H9 (cell line): ENCODE measurements at regions not wholly inside any gene's neighbourhood (a gene's known extent, or its start where the extent isn't known, plus 50 kb on each side); places are given as distances from the start of the nearest gene placed in this dataset.

Source experiments
- DNase-seq: peaks from one replicate; pipeline ENCODE4 v3.0.0-alpha.2; 2017
- H2AFZ ChIP-seq: one replicate; pipeline ENCODE4 v1.6.1; 2013; ENCODE audit warnings: mild to moderate bottlenecking, low read length, control low read depth, moderate library complexity
- H2AK5ac ChIP-seq: 2 replicates; pipeline ENCODE4 v1.6.1; 2013; ENCODE audit warnings: low read length, control low read depth, mixed read lengths; ENCODE audit not compliant: insufficient read length
- H2BK120ac ChIP-seq: one replicate; pipeline ENCODE4 v1.6.1; 2013; ENCODE audit warnings: low read depth, mild to moderate bottlenecking, low read length, control low read depth, inconsistent platforms; ENCODE audit not compliant: poor library complexity, severe bottlenecking
- H2BK12ac ChIP-seq: 2 replicates; pipeline ENCODE4 v1.6.1; 2013; ENCODE audit warnings: low read length, control low read depth, mixed read lengths, low read depth; ENCODE audit not compliant: insufficient read length
- H2BK15ac ChIP-seq: 2 replicates; pipeline ENCODE4 v1.6.1; 2013; ENCODE audit warnings: low read depth, low read length, control low read depth
- H2BK20ac ChIP-seq: one replicate; pipeline ENCODE4 v1.6.1; 2013; ENCODE audit warnings: low read depth, mild to moderate bottlenecking, low read length, control low read depth, inconsistent platforms; ENCODE audit not compliant: poor library complexity, severe bottlenecking
- H2BK5ac ChIP-seq: 2 replicates; pipeline ENCODE4 v1.6.1; 2013; ENCODE audit warnings: low read length, control low read depth, mixed read lengths; ENCODE audit not compliant: insufficient read length
- H3K14ac ChIP-seq: 2 replicates; pipeline ENCODE4 v1.6.1; 2013; ENCODE audit warnings: low read length, control low read depth; ENCODE audit not compliant: insufficient read depth
- H3K18ac ChIP-seq: 2 replicates; pipeline ENCODE4 v1.6.1; 2013; ENCODE audit warnings: low read depth, mild to moderate bottlenecking, mixed read lengths, low read length, control low read depth; ENCODE audit not compliant: insufficient read length
- H3K23ac ChIP-seq: 2 replicates; pipeline ENCODE4 v1.6.1; 2013; ENCODE audit warnings: low read length, control low read depth, mixed read lengths, low read depth; ENCODE audit not compliant: insufficient read length
- H3K23me2 ChIP-seq: 2 replicates; pipeline ENCODE4 v1.6.1; 2013; ENCODE audit warnings: low read depth, mild to moderate bottlenecking, mixed read lengths, low read length, control low read depth; ENCODE audit not compliant: insufficient read length, poor library complexity, severe bottlenecking
- H3K27ac ChIP-seq: 2 replicates; pipeline ENCODE4 v1.5.1; 2013; ENCODE audit warnings: low read length, control low read depth, mixed read lengths, low read depth; ENCODE audit not compliant: insufficient read length
- H3K27me3 ChIP-seq: 2 replicates; pipeline ENCODE4 v1.6.1; 2013; ENCODE audit warnings: low read length, control low read depth, inconsistent platforms; ENCODE audit not compliant: insufficient read depth
- H3K4ac ChIP-seq: 2 replicates; pipeline ENCODE4 v1.6.1; 2013; ENCODE audit warnings: low read depth, mild to moderate bottlenecking, control low read depth, inconsistent platforms, low read length, moderate library complexity
- H3K4me1 ChIP-seq: 2 replicates; pipeline ENCODE4 v1.6.1; 2013; ENCODE audit warnings: low read length, control low read depth, inconsistent platforms; ENCODE audit not compliant: insufficient read depth
- H3K4me2 ChIP-seq: 2 replicates; pipeline ENCODE4 v1.6.1; 2013; ENCODE audit warnings: low read length, control low read depth, mixed read lengths; ENCODE audit not compliant: insufficient read length, insufficient read depth
- H3K56ac ChIP-seq: 2 replicates; pipeline ENCODE4 v1.6.1; 2013; ENCODE audit warnings: low read depth, mild to moderate bottlenecking, mixed read lengths, low read length, control low read depth; ENCODE audit not compliant: insufficient read length
- H3K79me1 ChIP-seq: 2 replicates; pipeline ENCODE4 v1.6.1; 2013; ENCODE audit warnings: low read depth, mild to moderate bottlenecking, moderate library complexity, low read length, control low read depth, inconsistent platforms; ENCODE audit not compliant: insufficient read depth, poor library complexity, severe bottlenecking
- H3K79me2 ChIP-seq: 2 replicates; pipeline ENCODE4 v1.6.1; 2013; ENCODE audit warnings: low read length, control low read depth, inconsistent platforms; ENCODE audit not compliant: insufficient read depth
- H3K9ac ChIP-seq: 2 replicates; pipeline ENCODE4 v1.6.1; 2013; ENCODE audit warnings: low read length, control low read depth, mixed read lengths; ENCODE audit not compliant: insufficient read length; ENCODE audit errors: extremely low read depth
- H3K9me3 ChIP-seq: one replicate; pipeline ENCODE4 v1.6.1; 2013; ENCODE audit warnings: low read depth, low read length, inconsistent platforms; ENCODE audit not compliant: control insufficient read depth
- H3T11ph ChIP-seq: one replicate; pipeline ENCODE4 v1.6.1; 2013; ENCODE audit warnings: mild to moderate bottlenecking, low read length, control low read depth, inconsistent platforms
- H4K20me1 ChIP-seq: one replicate; pipeline ENCODE4 v1.6.1; 2013; ENCODE audit not compliant: control insufficient read depth, insufficient read length, insufficient read depth
- H4K5ac ChIP-seq: 2 replicates; pipeline ENCODE4 v1.6.1; 2013; ENCODE audit warnings: low read depth, mild to moderate bottlenecking, mixed read lengths, low read length, control low read depth; ENCODE audit not compliant: insufficient read length
- H4K8ac ChIP-seq: replicated peaks from 2 replicates; pipeline ENCODE4 v1.6.1; 2013; ENCODE audit warnings: low read length, control low read depth, mixed read lengths, low read depth; ENCODE audit not compliant: insufficient read length
- H4K91ac ChIP-seq: 2 replicates; pipeline ENCODE4 v1.6.1; 2013; ENCODE audit warnings: low read depth, mild to moderate bottlenecking, moderate library complexity, mixed read lengths, low read length, control low read depth; ENCODE audit not compliant: insufficient read length
- H3K27ac Mint-ChIP-seq, 3 experiments: 2 replicates in 2 of 3; 3 replicates in 1 of 3; pipeline ENCODE4 v1.8.0; 2020 to 2021; ENCODE audit warnings: mixed read lengths in 3 of 3, mild to moderate bottlenecking in 1 of 3, moderate library complexity in 1 of 3
- H3K27me3 Mint-ChIP-seq: 2 replicates; pipeline ENCODE4 v1.8.0; 2021; ENCODE audit warnings: low read depth, mild to moderate bottlenecking, moderate library complexity, mixed read lengths
- H3K36me3 Mint-ChIP-seq, 3 experiments: 2 replicates in 2 of 3; 3 replicates in 1 of 3; pipeline ENCODE4 v1.8.0; 2020 to 2021; ENCODE audit warnings: low read depth in 3 of 3, mixed read lengths in 3 of 3; ENCODE audit not compliant: insufficient read depth in 1 of 3
- H3K4me1 Mint-ChIP-seq, 2 experiments: 2 replicates each; pipeline ENCODE4 v1.8.0; 2020; ENCODE audit warnings: mixed read lengths in 2 of 2
- H3K4me3 Mint-ChIP-seq, 2 experiments: 2 replicates in 1 of 2; 3 replicates in 1 of 2; pipeline ENCODE4 v1.8.0; 2020 to 2021; ENCODE audit warnings: mild to moderate bottlenecking in 2 of 2, mixed read lengths in 2 of 2, moderate library complexity in 1 of 2
- H3K9me3 Mint-ChIP-seq, 2 experiments: 2 replicates in 1 of 2; 3 replicates in 1 of 2; pipeline ENCODE4 v1.8.0; 2020; ENCODE audit warnings: mild to moderate bottlenecking in 2 of 2, mixed read lengths in 2 of 2, moderate library complexity in 1 of 2
- CTCF ChIP-seq: fragments of 200-600 bp; sonication (generic); conservative IDR thresholded peaks from 3 replicates; pipeline ENCODE4 v1.8.0; 2021; ENCODE audit warnings: antibody characterized with exemption, mild to moderate bottlenecking
- WGBS: extraction: QIAGEN DNeasy Blood & Tissue Kit; methylation state at CpG from one replicate; pipeline ENCODE4 v1.1.7; 2013; ENCODE audit warnings: missing lambda C conversion rate, low lambda C conversion rate, mixed read lengths; ENCODE audit not compliant: insufficient read length; ENCODE audit errors: extremely low coverage; 5-methylcytosine and 5-hydroxymethylcytosine counted together

- Mint-ChIP-seq H3K4me3 (no peak overlapping the region), H3K27me3 (no peaks in the 10 kb centered on the region; the same call in 1 of the 2 replicates), H3K9me3 (no peaks in the 10 kb centered on the region; a peak in 1 of 5 replicates), H3K27ac (no peak overlapping the region), H3K36me3 (no peaks in the 10 kb centered on the region), H3K4me1 (peaks cover 5 to 7% of the 10 kb centered on the region in 2 experiments)
- Histone ChIP-seq H3K9ac (no peak overlapping the region), H4K8ac (no peak overlapping the region), H4K5ac (no peak overlapping the region), H3K23ac (no peak overlapping the region), H2BK12ac (no peak overlapping the region), H3K79me1 (no peaks in the 10 kb centered on the region), H3K23me2 (no peaks in the 10 kb centered on the region), H3K14ac (no peak overlapping the region), H4K20me1 (no peaks in the 10 kb centered on the region), H3K18ac (no peak overlapping the region), H2BK5ac (no peak overlapping the region), H4K91ac (no peak overlapping the region), H3K27ac (no peak overlapping the region), H2AFZ (no peak overlapping the region), H2BK120ac (no peak overlapping the region), H2BK20ac (no peak overlapping the region), H2BK15ac (no peak overlapping the region), H3K79me2 (no peaks in the 10 kb centered on the region), H3K56ac (no peak overlapping the region), H3K9me3 (no peaks in the 10 kb centered on the region), H3K4me1 (no peaks in the 10 kb centered on the region), H2AK5ac (no peak overlapping the region), H3K4me2 (no peak overlapping the region), H3T11ph (no peak overlapping the region), H3K4ac (no peak overlapping the region), H3K27me3 (no peaks in the 10 kb centered on the region)
- no peak for TF ChIP-seq CTCF
- no CpG with 5 or more reads among the region's 5 CpGs for WGBS
- no peak for DNase-seq
Observed at GRCh38 chr1:117698398-117699160, 92.7 kb downstream of the TENT5C start.
